ENCODE measurements at regions not wholly inside any gene's neighbourhood (a gene's known extent, or its start where the extent isn't known, plus 50 kb on each side); places are given as distances from the start of the nearest gene placed in this dataset.

GRCh38 chr16:59259950-59260319 is 525.8 kb upstream of the GOT2 start:
- DNase-seq = no peak

DNA sequence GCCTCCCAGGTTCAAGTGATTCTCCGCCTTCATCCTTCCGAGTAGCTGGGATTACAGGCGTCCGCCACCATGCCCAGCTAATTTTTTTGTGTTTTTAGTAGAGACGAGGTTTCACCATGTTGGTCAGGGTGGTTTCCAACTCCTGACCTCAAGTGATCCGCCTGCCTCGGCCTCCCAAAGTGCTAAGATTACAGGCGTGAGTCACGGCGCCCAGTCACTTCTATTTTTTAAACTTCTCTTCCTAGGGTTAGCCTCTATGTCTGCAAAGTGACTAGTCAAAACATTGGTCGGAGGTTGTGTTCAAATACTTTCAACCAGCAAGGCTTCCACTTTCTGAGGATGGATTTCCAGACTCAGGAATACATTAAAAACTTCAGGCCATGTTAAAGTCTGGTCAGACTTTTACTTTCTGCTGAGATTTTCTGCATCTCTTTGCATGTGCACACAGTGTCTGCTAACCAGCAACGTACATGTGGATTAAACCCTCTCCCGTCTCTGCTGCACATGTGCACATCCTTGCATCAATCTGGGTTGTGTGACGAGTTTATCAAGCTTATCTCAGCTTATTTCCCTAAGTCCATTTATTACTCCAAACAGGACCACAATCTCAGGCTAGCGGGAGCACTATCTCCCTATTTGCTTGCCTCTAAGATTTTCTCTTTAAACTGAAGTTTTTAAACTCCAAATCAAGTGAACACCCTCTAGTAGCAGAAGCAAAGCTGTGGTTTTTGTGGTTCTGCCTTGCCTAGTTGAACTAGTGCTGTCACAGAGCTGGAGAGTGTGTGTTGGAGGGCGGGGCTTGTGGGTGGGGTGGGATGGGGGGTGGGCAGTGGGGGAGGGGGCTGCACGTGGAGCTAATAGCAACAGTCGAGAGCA is 525.2 kb upstream of the GOT2 start:
- no peak for DNase-seq

GRCh38 chr16:59252317-59252716 is 518.2 kb upstream of the GOT2 start:
- no peak for DNase-seq

- DNase-seq = no peak
These were observed 514.9 kb upstream of the GOT2 start for GRCh38 chr16:59249011-59249410.

DNA sequence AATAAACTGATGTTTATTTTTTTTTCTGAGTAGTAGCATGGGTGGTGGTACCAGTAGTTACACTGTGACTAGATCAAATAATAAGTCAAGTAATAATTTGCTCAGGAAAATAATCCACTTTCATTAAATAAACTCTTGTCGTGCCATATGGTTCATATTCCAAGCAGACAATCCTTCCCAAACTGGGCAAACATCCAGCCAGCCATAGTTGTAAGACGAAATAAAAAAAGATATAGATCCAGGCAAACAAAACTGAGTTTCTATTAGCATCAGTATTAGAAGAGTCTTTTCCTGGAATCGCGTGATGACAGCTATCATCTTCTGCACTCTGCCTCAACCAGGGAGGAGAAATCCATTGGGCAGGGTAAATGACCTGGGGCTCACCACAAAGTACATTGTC is 508.4 kb upstream of the GOT2 start:
- no peak for DNase-seq

- DNase-seq = no peak
These were observed 504.1 kb upstream of the GOT2 start for GRCh38 chr16:59238246-59238645.

DNA sequence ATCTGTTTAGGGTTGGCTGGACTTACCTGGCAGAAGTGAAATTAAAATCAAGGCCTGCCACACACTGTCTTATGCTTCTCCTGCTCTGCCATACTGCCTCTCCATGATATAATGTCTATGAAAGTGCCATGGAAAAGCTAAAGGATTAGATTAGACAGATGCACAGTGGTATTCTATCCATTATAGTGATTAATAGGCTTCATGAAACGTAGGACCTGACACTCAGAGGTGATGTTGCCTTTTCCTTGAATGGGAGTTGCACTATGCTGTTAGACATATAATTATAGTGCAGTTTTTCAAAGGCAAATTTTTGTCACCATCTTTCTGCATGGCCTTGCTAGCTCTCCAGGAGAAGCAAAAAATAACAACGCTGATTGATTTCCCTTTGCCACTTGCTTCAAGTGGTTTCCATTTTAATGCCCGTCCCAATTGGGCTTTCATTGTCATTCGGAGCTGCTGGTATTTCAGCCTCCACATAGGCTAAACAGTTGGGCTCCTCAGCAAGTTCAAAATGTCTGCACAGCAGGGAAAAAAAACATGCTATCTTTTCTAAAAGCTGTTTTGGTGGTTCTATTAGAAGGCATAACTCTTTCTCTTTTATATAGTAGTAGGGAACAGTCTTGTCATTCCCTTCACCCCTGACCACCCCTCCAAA is 502.8 kb upstream of the GOT2 start:
- no peak for DNase-seq

DNA sequence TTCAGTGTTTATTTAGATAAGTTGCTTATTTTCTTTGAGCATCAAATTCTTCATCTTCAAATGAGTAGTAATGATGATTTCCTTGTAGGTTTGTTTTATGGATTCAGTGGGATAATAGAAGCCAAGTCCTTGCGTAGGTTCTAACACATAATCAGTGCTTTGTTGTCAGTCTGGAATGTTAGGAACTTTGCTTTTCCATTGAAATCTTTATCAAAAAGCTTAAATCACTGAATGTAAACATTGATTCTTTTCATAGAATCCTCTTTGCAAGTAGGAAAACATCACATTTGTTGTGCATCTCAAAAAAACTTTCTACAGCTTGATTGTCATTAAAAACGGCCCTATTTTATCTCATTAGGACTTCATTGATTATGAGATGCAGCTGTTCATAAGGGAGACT is 490.3 kb upstream of the GOT2 start:
- no peak for DNase-seq

DNA sequence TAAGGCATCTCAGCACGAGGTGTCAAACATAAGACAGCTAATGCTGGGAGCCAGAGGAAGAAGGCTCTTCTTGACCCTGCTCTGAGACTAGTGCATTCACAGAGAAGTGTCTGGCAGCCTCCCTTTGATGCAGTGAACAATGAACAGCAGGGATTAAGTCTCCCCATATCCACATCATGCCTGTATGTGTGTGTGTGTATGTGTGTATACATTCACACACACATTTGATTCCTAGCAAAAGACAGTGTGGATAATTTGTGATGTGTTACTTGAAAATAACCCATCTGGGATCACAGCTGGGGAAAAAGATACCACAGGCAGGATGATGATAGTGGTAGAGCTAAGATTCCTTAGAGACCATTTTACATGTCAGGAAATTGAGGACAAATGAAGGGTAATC is 485.9 kb upstream of the GOT2 start:
- no peak for DNase-seq

- DNase-seq = no peak
These were observed 482.2 kb upstream of the GOT2 start for GRCh38 chr16:59216291-59216690.

- no peak for DNase-seq
These were observed 480.3 kb upstream of the GOT2 start for GRCh38 chr16:59214455-59214854.

DNA sequence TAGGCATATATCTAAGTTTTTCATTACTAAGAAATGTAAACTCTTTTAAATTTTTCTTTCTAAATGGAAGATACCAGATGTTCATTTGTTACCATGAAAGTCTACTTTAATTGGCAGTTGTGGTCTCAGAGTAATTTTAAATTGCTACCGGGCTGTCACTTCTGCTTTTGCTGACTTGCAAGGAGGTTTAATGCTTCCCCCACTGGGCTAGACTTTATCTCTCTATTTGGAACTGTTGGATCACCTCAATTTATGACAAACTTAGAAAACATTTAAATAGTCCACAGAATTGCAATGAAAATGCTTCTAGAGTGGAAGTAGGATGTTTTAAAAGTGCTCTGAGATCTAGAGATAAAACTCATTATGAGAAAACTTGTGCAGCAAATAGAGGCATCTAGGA is 479.8 kb upstream of the GOT2 start:
- DNase-seq = no peak

DNA sequence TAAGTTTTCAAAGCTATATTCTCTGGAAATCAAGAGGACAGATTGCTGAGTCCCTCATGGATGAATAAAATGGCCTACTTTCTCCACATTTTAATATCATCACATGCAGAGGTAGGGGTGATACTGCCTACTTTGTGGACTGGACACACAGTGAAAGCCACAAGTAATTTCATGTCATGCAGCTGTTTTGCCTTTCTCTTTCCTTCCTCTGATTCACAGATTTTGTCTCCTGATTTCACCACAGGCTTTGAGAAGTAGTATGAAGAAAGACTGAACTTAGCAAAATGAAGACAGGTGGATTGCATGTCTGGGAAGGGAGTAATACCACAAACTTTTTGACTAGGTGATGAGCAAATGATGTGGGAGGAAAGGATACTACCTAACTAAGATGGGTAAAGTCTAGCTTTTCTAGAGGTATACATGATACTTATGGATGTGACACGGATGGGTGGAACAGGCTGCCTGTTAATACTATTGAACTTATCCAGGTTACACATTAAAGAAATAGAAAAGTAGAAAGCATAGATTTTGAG is 478.4 kb upstream of the GOT2 start:
- DNase-seq = no peak

- DNase-seq = no peak
These were observed 476.9 kb upstream of the GOT2 start for GRCh38 chr16:59210955-59211541.

DNA sequence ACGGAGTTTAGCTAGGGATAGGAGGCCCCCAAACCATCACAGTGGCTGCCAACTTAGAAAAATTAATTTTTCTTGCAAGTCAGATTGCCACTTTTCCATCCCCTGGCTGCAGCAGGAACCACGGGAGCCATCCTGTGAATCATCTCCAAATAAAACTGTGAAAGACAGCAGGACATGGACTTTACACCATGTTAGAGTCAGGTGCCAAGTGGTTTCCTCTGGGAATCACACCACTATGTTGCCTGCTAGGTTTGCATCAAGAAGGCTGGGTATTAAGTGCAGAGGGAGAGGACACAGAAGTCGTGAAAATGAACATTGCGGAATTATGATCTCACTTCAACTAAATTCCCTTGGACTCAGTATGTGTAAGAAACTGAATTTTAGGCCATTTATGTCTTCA is 471.3 kb upstream of the GOT2 start:
- no peak for DNase-seq

GRCh38 chr16:59204589-59204988 is 470.5 kb upstream of the GOT2 start:
- DNase-seq = no peak

- DNase-seq = no peak
These were observed 468.2 kb upstream of the GOT2 start for GRCh38 chr16:59202233-59202862.

DNA sequence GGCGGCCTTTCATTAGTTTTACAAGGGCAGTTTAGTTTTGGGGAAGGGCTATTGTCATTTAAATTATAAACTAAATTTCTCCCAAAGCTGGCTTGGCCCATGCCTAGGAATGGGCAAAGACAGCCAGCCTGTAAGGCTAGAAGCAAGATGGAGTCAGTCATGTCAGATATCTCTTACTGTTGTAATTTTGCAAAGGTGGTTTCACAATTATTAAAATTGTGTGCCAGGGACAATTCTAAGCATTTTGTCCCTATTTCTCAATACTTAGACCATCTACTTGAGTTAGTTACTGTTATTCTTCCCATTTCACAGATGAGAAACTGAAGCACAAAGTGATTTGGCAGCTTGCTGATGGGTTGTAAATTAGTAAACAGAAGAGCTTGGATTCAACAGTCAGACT is 467.7 kb upstream of the GOT2 start:
- no peak for DNase-seq

- no peak for DNase-seq
These were observed 467.0 kb upstream of the GOT2 start for GRCh38 chr16:59201160-59201559.

DNA sequence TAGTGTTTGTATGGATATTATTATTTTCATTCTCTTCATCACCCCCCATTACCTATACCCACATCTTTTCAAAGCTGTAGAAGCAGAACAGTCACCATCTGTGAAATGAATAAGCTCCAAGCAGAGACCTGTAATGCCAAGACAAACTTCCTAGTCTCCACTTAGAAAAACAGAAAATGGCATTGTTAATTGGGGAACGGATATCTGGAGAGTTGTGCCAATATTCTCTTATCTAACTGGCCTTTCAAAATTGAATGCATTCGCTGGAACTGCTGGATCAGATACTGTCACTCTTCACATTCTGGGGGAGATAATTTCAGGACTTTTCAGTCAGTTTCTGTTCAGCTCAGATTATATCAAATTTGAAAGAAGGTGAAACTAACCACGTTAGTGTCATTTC is 464.4 kb upstream of the GOT2 start:
- DNase-seq = no peak

DNA sequence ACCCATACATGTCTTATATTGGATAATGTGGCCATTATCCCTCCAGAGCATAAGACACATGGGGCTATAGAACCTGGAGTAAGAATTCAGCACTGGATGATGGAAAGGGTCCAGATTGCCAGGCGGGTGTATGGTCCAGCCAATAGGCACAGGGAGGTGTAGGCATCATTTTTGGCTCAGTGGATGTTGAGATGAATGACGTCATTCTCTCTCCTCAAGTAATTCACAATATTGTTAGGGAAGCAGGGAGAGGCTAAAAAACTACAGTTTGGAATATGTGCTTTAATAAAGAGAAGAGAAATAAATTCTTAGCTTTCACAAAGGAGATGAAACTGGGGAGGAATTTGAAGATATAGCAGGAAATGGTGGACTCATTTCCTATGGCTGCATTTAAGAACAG is 461.1 kb upstream of the GOT2 start:
- no peak for DNase-seq

GRCh38 chr16:59193637-59194036 is 459.5 kb upstream of the GOT2 start:
- DNase-seq = no peak

DNA sequence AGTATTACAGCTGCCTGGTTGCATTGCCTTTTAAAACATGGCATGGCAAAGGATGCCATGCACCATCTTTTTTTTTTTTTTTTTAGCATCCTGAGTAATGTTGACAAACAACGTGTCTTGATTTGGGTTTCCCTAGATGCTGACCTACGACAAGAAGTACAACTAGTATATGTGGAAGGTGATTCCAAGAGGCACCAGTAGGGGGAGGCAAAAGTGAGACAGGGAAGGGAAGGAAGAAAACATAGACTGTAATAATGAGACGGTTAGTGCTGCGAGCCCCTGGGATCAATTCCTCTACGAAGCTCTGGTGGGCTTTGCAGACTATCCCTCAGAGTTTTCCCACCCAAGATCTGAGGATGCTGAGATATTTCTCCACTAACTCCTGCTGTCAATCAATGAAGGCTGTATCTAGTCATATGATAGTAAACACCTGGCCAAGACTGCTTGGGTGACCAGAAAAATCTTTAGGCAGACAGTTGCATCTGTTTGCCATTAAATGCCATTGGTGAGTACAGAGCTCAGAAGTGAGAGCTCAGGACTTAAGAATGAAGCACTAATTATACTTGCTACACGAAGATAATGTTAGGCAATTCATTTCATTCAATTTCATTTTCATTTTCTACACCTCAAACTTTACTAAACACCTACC is 458.6 kb upstream of the GOT2 start:
- no peak for DNase-seq

Measured in T-helper 9 cell (primary cell).